Fibroblast of mammary gland (primary cell): ENCODE measurements at regions not wholly inside any gene's neighbourhood (a gene's known extent, or its start where the extent isn't known, plus 50 kb on each side); places are given as distances from the start of the nearest gene placed in this dataset.
"Not testable (repeated sequence)": the region's sequence is repeated elsewhere in the genome, so short reads cannot be mapped to it uniquely, and the experiment has no call there.

Source experiments
- DNase-seq: peaks from one replicate; pipeline ENCODE4 v3.0.0-alpha.2; 2010; ENCODE audit warnings: low read depth
- H3K4me3 ChIP-seq: 2 replicates; pipeline ENCODE4 v1.5.1; 2011; ENCODE audit warnings: low read depth, mild to moderate bottlenecking, low read length, moderate library complexity; ENCODE audit not compliant: control insufficient read depth
- TF ChIP-seq, protein P1 (sequence below): conservative IDR thresholded peaks from 2 replicates; pipeline ENCODE4 v1.5.1; 2011; ENCODE audit warnings: low read depth, low read length, inconsistent platforms; ENCODE audit not compliant: control insufficient read depth, insufficient read depth

DNA sequence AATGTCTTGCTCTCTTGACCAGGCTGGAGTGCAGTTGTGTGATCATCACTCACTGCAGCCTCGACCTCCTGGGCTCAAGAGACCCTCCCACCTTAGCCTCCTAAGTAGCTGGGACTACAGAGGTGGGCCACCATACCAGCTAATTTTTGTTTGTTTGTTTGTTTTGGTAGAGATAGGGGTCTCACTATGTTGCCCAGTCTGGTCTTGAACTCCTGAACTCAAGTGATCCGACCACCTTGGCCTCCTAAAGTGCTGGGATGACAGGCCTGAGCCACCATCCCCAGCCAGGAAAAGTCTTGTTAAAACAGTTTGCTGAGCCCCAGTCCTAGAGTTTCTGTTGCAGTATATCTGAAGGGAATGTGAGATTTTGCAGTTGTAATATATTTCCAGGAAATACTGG, 83.9 kb downstream of the SKIDA1 start:
- TF ChIP-seq, protein P1, sequence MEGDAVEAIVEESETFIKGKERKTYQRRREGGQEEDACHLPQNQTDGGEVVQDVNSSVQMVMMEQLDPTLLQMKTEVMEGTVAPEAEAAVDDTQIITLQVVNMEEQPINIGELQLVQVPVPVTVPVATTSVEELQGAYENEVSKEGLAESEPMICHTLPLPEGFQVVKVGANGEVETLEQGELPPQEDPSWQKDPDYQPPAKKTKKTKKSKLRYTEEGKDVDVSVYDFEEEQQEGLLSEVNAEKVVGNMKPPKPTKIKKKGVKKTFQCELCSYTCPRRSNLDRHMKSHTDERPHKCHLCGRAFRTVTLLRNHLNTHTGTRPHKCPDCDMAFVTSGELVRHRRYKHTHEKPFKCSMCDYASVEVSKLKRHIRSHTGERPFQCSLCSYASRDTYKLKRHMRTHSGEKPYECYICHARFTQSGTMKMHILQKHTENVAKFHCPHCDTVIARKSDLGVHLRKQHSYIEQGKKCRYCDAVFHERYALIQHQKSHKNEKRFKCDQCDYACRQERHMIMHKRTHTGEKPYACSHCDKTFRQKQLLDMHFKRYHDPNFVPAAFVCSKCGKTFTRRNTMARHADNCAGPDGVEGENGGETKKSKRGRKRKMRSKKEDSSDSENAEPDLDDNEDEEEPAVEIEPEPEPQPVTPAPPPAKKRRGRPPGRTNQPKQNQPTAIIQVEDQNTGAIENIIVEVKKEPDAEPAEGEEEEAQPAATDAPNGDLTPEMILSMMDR, result no peak
- H3K4me3 ChIP-seq, result no peak overlapping the region
- DNase-seq, result no peak

DNA sequence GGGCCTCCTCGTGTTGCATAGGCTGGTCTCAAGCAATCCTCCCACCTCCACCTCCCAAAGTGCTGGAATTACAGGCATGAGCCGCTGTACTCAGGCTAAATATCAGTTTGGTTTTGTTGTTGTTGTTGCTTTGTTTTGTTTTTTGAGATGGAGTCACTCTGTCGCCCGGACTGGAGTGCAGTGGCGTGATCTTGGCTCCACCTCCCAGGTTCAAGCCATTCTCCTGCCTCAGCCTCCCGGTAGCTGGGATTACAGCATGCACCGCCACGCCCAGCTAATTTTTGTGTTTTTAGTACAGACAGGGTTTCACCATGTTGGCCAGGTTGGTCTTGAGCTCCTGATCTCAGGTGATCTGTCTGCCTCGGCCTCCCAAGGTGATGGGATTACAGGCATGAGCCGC, 86.6 kb downstream of the SKIDA1 start:
- H3K4me3 ChIP-seq, DNase-seq: not testable (repeated sequence)

- TF ChIP-seq, protein P1, result no peak
- no peak overlapping the region for H3K4me3 ChIP-seq
- no peak for DNase-seq
Observed at GRCh38 chr10:21437770-21438382, 87.6 kb downstream of the SKIDA1 start.

DNA sequence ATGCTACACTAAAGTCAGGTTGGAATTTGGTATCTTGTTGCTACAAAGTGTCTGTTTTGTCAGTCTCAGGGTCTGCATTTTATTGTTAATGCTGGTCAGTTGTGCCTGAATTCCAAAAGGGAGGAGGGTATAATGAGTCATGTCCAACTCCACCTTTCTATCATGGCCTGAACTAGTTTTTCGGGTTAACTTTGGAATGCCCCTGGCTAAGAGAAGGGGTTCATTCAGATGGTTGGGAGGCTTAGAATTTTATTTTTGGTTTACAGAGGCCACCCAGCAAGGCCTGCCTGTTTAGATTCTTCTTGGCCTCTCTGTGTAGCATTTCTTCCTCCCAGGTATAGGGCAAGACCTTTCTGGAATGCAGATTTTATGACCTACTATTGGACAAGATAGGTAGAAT, 93.2 kb downstream of the SKIDA1 start:
- TF ChIP-seq, protein P1, result no peak
- no peak for DNase-seq
- no peak overlapping the region for H3K4me3 ChIP-seq

DNA sequence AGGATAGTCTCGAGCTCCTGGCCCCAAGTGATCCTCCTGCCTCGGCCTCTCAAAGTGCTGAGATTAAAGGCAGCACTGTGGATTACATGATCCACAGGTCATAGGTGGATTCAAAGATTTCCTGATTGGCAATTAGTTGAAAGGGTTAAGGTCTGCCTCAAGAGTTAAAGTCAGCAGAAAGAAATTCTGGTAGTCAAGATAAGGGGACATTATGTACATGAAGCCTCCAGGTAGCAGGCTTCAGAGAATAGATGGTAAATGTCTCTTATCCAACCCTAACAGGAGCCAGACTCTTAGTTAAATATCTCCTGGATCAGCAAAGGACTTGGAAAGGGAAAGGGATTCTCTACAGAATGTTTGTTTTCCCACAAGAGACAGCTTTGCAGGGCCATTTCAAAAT, 93.7 kb downstream of the SKIDA1 start:
- TF ChIP-seq, protein P1, result no peak
- no peak overlapping the region for H3K4me3 ChIP-seq
- no peak for DNase-seq

DNA sequence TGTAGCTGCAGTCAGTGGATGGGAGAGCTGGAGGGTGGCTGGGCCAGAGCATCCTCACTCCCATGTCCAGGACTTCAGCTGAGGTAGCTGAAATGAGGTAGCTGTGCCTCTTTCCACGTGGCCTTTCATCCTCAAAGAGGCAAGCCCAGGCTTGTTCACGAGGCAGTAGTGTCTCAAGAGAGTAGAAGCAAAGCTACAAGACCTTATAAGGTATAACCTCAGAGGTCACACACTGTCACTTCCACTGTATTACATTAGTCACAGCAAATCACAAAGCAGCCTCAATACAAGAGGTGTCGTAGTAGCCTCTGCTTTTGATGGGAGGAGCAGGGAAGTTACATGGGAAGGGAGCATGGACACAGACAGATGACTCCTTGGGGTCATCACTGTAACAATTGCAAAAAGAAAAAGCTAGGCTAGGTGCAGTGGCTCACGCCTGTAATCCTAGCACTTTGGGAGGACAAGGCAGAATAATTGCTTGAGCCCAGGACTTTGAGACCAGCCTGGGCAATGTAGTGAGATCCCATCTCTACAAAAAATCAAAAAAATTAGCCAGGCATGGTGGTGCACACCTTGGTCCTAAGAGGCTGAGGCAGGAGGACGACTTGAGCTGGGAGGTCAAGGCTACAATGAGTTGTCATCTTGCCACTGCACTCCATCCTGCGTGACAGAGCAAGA, 97.5 kb downstream of the SKIDA1 start:
- no peak overlapping the region for H3K4me3 ChIP-seq
- TF ChIP-seq, protein P1, result no peak
- peak; percentile 65 for DNase-seq

DNA sequence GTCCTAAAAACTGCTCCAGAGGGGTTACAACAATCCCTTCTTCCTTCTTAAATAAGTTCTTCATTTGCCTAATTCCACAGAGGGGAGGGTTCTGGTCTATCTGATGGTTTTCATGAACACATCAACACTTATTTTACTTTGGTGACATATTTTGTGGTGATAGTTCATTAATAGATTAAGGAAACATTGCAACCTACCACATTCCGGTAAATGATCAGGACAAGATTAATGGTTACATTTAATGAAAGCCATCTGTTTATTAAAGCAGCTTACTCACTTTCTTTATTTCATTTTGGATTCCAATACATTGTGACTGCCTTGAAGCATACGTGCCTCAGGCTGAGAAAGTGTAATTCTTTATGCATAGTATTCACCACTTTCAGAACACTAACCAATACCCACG, 101.0 kb downstream of the SKIDA1 start:
- peak; percentile 88 for DNase-seq

More for the DNA sequence above, 101.0 kb downstream of the SKIDA1 start:
- TF ChIP-seq, protein P1, result no peak
- no peak overlapping the region for H3K4me3 ChIP-seq
